ENCODE measurements at regions not wholly inside any gene's neighbourhood (a gene's known extent, or its start where the extent isn't known, plus 50 kb on each side); places are given as distances from the start of the nearest gene placed in this dataset.

DNA sequence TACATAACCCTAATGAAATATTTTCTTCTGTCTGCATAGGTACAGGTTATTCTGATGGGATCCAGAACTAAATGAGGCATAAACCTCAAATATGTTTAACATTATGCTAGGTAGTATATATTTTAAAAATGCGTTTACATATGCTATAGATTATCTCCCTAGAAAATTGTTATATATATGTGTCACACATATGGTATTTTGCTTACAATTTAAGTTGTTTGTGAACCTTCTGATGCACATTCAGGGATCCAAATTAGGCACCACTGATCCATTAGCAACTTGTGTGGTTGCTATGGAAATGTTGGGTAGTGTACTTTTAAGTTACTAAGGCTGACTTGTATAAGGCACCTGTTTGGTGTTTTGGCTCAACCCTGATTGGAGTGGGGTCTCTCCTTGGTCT is 456.7 kb downstream of the AEBP2 start:
- ATAC-seq: peak; percentile 31
- TF ChIP-seq BACH2 (CRISPR knock-in tag; IDR thresholded peaks at IDR 0.05; ENCODE audit: borderline replicate concordance) (no peak), ZNF8 (CRISPR knock-in tag; IDR thresholded peaks at IDR 0.05) (no peak), TOX (CRISPR knock-in tag; IDR thresholded peaks at IDR 0.05; ENCODE audit: borderline replicate concordance) (no peak), ZNF70 (CRISPR knock-in tag; IDR thresholded peaks at IDR 0.05) (no peak), GLIS3 (CRISPR knock-in tag; IDR thresholded peaks at IDR 0.05) (no peak), ZFP3 (CRISPR knock-in tag; IDR thresholded peaks at IDR 0.05) (no peak), OSR1 (CRISPR knock-in tag; IDR thresholded peaks at IDR 0.05) (no peak), CSDC2 (CRISPR knock-in tag; IDR thresholded peaks at IDR 0.05) (no peak)
- TF ChIP-seq, protein P1, sequence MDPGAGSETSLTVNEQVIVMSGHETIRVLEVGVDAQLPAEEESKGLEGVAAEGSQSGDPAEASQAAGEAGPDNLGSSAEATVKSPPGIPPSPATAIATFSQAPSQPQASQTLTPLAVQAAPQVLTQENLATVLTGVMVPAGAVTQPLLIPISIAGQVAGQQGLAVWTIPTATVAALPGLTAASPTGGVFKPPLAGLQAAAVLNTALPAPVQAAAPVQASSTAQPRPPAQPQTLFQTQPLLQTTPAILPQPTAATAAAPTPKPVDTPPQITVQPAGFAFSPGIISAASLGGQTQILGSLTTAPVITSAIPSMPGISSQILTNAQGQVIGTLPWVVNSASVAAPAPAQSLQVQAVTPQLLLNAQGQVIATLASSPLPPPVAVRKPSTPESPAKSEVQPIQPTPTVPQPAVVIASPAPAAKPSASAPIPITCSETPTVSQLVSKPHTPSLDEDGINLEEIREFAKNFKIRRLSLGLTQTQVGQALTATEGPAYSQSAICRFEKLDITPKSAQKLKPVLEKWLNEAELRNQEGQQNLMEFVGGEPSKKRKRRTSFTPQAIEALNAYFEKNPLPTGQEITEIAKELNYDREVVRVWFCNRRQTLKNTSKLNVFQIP (CRISPR knock-in tag; IDR thresholded peaks at IDR 0.05; ENCODE audit: borderline replicate concordance, low read depth): no peak
- TF ChIP-seq, protein P2, sequence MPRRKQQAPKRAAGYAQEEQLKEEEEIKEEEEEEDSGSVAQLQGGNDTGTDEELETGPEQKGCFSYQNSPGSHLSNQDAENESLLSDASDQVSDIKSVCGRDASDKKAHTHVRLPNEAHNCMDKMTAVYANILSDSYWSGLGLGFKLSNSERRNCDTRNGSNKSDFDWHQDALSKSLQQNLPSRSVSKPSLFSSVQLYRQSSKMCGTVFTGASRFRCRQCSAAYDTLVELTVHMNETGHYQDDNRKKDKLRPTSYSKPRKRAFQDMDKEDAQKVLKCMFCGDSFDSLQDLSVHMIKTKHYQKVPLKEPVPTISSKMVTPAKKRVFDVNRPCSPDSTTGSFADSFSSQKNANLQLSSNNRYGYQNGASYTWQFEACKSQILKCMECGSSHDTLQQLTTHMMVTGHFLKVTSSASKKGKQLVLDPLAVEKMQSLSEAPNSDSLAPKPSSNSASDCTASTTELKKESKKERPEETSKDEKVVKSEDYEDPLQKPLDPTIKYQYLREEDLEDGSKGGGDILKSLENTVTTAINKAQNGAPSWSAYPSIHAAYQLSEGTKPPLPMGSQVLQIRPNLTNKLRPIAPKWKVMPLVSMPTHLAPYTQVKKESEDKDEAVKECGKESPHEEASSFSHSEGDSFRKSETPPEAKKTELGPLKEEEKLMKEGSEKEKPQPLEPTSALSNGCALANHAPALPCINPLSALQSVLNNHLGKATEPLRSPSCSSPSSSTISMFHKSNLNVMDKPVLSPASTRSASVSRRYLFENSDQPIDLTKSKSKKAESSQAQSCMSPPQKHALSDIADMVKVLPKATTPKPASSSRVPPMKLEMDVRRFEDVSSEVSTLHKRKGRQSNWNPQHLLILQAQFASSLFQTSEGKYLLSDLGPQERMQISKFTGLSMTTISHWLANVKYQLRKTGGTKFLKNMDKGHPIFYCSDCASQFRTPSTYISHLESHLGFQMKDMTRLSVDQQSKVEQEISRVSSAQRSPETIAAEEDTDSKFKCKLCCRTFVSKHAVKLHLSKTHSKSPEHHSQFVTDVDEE (CRISPR knock-in tag; IDR thresholded peaks at IDR 0.05): no peak

GRCh38 chr12:19896534-19896933 is 457.2 kb downstream of the AEBP2 start:
- ATAC-seq: no peak
- no peak for TF ChIP-seq PPARA (CRISPR knock-in tag; IDR thresholded peaks at IDR 0.05; ENCODE audit: borderline replicate concordance)

- no peak for ATAC-seq
- TF ChIP-seq CSDC2 (CRISPR knock-in tag; IDR thresholded peaks at IDR 0.05) (no peak), CREB5 (CRISPR knock-in tag; IDR thresholded peaks at IDR 0.05; ENCODE audit: low read depth) (no peak)
Measured at GRCh38 chr12:19897900-19898408, 458.7 kb downstream of the AEBP2 start.

DNA sequence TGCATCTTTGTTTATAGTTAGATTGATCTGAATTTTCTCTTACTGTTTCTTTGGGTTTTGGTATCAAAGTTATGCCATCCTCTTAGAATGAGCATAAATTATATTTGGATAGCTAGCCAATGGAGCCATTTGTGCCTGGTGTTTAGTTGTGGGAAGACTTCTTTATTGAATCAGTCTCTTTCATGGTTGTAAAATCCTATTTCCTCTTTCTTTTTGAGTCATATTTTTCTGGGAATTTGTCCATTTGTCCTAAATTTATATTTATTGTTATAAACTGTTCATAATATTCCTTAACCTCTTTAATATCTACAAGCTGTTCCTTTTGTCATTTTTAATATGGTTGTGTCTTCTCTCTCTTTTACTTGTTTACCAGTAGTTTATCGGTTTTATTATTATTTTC is 462.5 kb downstream of the AEBP2 start:
- ATAC-seq: no peak
- TF ChIP-seq TOX (CRISPR knock-in tag; IDR thresholded peaks at IDR 0.05; ENCODE audit: borderline replicate concordance) (no peak), ZC3H10 (CRISPR knock-in tag; IDR thresholded peaks at IDR 0.05) (no peak), CREB5 (CRISPR knock-in tag; IDR thresholded peaks at IDR 0.05; ENCODE audit: low read depth) (no peak), ZNF565 (CRISPR knock-in tag; conservative IDR thresholded peaks at IDR 0.05; ENCODE audit: low read depth) (no peak), TCF4 (CRISPR knock-in tag; IDR thresholded peaks at IDR 0.05; ENCODE audit: borderline replicate concordance) (no peak), ESRRG (CRISPR knock-in tag; IDR thresholded peaks at IDR 0.05) (no peak), CSDC2 (CRISPR knock-in tag; IDR thresholded peaks at IDR 0.05) (no peak), ZNF8 (CRISPR knock-in tag; IDR thresholded peaks at IDR 0.05) (no peak), PPARA (CRISPR knock-in tag; IDR thresholded peaks at IDR 0.05; ENCODE audit: borderline replicate concordance) (no peak), GLIS3 (CRISPR knock-in tag; IDR thresholded peaks at IDR 0.05) (no peak), PATZ1 (CRISPR knock-in tag; IDR thresholded peaks at IDR 0.05; ENCODE audit: borderline replicate concordance) (no peak), ARNTL (CRISPR knock-in tag; IDR thresholded peaks at IDR 0.05; ENCODE audit: borderline replicate concordance, low read depth) (no peak), RARB (CRISPR knock-in tag; IDR thresholded peaks at IDR 0.05) (no peak)
- TF ChIP-seq, protein P1 (CRISPR knock-in tag; IDR thresholded peaks at IDR 0.05; ENCODE audit: borderline replicate concordance, low read depth): no peak
- TF ChIP-seq, protein P2 (CRISPR knock-in tag; IDR thresholded peaks at IDR 0.05): no peak
- TF ChIP-seq, protein P3, sequence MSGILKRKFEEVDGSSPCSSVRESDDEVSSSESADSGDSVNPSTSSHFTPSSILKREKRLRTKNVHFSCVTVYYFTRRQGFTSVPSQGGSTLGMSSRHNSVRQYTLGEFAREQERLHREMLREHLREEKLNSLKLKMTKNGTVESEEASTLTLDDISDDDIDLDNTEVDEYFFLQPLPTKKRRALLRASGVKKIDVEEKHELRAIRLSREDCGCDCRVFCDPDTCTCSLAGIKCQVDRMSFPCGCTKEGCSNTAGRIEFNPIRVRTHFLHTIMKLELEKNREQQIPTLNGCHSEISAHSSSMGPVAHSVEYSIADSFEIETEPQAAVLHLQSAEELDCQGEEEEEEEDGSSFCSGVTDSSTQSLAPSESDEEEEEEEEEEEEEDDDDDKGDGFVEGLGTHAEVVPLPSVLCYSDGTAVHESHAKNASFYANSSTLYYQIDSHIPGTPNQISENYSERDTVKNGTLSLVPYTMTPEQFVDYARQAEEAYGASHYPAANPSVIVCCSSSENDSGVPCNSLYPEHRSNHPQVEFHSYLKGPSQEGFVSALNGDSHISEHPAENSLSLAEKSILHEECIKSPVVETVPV (CRISPR knock-in tag; IDR thresholded peaks at IDR 0.05): no peak

All from SK-N-SH treated with all-trans-retinoic acid at 6 μM for 48 hours (cell line).